ENCODE measurements at regions not wholly inside any gene's neighbourhood (a gene's known extent, or its start where the extent isn't known, plus 50 kb on each side); places are given as distances from the start of the nearest gene placed in this dataset.

DNA sequence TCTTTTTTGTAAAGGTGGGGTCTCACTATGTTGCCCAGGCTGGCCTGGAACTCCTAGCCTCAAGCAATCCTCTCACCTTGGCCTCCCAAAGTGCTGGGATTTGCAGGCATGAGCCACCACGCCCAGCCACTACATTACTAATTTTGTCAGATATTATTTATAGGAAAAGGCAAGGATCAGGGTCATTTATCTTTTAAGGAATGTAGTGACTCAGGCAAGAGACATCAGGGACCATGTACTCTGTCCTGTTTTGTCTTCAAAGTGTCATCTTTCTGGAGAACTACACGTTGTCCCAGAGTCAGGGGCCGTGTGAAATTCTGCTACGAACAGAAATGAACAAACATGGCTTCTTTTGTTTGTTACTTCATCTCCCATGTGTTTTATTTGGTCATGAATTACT is 105.3 kb downstream of the NPTX2 start:
- TF ChIP-seq JUND (IDR thresholded peaks at IDR 0.05) (no peak), FOXA1 (IDR thresholded peaks at IDR 0.05) (no peak), EGR1 (IDR thresholded peaks at IDR 0.05; ENCODE audit: low read depth in 2 of 2) (no peak), TAF1 (conservative IDR thresholded peaks at IDR 0.05) (no peak), SP1 (IDR thresholded peaks at IDR 0.05) (no peak), GABPA (IDR thresholded peaks at IDR 0.05 in 1 of 2, conservative IDR thresholded peaks at IDR 0.05 in 1 of 2) (no peak), YY1 (IDR thresholded peaks at IDR 0.05) (no peak)
- TF ChIP-seq, protein P1, sequence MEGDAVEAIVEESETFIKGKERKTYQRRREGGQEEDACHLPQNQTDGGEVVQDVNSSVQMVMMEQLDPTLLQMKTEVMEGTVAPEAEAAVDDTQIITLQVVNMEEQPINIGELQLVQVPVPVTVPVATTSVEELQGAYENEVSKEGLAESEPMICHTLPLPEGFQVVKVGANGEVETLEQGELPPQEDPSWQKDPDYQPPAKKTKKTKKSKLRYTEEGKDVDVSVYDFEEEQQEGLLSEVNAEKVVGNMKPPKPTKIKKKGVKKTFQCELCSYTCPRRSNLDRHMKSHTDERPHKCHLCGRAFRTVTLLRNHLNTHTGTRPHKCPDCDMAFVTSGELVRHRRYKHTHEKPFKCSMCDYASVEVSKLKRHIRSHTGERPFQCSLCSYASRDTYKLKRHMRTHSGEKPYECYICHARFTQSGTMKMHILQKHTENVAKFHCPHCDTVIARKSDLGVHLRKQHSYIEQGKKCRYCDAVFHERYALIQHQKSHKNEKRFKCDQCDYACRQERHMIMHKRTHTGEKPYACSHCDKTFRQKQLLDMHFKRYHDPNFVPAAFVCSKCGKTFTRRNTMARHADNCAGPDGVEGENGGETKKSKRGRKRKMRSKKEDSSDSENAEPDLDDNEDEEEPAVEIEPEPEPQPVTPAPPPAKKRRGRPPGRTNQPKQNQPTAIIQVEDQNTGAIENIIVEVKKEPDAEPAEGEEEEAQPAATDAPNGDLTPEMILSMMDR (IDR thresholded peaks at IDR 0.05; ENCODE audit: low read depth, low read length, missing input control): no peak
- TF ChIP-seq, protein P2, sequence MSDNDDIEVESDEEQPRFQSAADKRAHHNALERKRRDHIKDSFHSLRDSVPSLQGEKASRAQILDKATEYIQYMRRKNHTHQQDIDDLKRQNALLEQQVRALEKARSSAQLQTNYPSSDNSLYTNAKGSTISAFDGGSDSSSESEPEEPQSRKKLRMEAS (IDR thresholded peaks at IDR 0.05): no peak
- TF ChIP-seq, protein P3, sequence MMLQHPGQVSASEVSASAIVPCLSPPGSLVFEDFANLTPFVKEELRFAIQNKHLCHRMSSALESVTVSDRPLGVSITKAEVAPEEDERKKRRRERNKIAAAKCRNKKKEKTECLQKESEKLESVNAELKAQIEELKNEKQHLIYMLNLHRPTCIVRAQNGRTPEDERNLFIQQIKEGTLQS (IDR thresholded peaks at IDR 0.05): no peak
- TF ChIP-seq, protein P4, sequence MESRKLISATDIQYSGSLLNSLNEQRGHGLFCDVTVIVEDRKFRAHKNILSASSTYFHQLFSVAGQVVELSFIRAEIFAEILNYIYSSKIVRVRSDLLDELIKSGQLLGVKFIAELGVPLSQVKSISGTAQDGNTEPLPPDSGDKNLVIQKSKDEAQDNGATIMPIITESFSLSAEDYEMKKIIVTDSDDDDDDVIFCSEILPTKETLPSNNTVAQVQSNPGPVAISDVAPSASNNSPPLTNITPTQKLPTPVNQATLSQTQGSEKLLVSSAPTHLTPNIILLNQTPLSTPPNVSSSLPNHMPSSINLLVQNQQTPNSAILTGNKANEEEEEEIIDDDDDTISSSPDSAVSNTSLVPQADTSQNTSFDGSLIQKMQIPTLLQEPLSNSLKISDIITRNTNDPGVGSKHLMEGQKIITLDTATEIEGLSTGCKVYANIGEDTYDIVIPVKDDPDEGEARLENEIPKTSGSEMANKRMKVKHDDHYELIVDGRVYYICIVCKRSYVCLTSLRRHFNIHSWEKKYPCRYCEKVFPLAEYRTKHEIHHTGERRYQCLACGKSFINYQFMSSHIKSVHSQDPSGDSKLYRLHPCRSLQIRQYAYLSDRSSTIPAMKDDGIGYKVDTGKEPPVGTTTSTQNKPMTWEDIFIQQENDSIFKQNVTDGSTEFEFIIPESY (IDR thresholded peaks at IDR 0.05): no peak
- TF ChIP-seq, protein P5, sequence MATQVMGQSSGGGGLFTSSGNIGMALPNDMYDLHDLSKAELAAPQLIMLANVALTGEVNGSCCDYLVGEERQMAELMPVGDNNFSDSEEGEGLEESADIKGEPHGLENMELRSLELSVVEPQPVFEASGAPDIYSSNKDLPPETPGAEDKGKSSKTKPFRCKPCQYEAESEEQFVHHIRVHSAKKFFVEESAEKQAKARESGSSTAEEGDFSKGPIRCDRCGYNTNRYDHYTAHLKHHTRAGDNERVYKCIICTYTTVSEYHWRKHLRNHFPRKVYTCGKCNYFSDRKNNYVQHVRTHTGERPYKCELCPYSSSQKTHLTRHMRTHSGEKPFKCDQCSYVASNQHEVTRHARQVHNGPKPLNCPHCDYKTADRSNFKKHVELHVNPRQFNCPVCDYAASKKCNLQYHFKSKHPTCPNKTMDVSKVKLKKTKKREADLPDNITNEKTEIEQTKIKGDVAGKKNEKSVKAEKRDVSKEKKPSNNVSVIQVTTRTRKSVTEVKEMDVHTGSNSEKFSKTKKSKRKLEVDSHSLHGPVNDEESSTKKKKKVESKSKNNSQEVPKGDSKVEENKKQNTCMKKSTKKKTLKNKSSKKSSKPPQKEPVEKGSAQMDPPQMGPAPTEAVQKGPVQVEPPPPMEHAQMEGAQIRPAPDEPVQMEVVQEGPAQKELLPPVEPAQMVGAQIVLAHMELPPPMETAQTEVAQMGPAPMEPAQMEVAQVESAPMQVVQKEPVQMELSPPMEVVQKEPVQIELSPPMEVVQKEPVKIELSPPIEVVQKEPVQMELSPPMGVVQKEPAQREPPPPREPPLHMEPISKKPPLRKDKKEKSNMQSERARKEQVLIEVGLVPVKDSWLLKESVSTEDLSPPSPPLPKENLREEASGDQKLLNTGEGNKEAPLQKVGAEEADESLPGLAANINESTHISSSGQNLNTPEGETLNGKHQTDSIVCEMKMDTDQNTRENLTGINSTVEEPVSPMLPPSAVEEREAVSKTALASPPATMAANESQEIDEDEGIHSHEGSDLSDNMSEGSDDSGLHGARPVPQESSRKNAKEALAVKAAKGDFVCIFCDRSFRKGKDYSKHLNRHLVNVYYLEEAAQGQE (IDR thresholded peaks at IDR 0.05): no peak

Data from liver (tissue), 3 donors.